HG02870 (cell line): ENCODE measurements at regions not wholly inside any gene's neighbourhood (a gene's known extent, or its start where the extent isn't known, plus 50 kb on each side); places are given as distances from the start of the nearest gene placed in this dataset.

Experiments used
- ATAC-seq: cut with Tn5 transposase; IDR thresholded peaks from one replicate; pipeline ENCODE4 v1.9.1; 2021; ENCODE audit warnings: mild to moderate bottlenecking, moderate library complexity; ENCODE audit not compliant: unreplicated experiment

GRCh38 chr4:79476196-79476595 is 68.2 kb upstream of the GK2 start:
- ATAC-seq, result no peak

- ATAC-seq, result no peak
Measured at GRCh38 chr4:79473439-79473724, 65.4 kb upstream of the GK2 start.

GRCh38 chr4:79472693-79473438 is 64.8 kb upstream of the GK2 start:
- ATAC-seq, result no peak

- no peak for ATAC-seq
Measured at GRCh38 chr4:79472036-79472435, 64.0 kb upstream of the GK2 start.

GRCh38 chr4:79471309-79471708 is 63.3 kb upstream of the GK2 start:
- no peak for ATAC-seq

GRCh38 chr4:79467246-79467932 is 59.4 kb upstream of the GK2 start:
- ATAC-seq, result no peak

GRCh38 chr4:79466621-79467020 is 58.6 kb upstream of the GK2 start:
- ATAC-seq, result no peak
